Stimulated activated CD8-positive, alpha-beta memory T cell treated with anti-CD3 and anti-CD28 coated beads, Interleukin-2, amount 100 ng/mL, for 48 hours (primary cell): ENCODE measurements at regions not wholly inside any gene's neighbourhood (a gene's known extent, or its start where the extent isn't known, plus 50 kb on each side); places are given as distances from the start of the nearest gene placed in this dataset.

Experiments
- DNase-seq, 2 donors: peaks; one replicate each; pipeline ENCODE4 v3.0.0-alpha.2; 2020; ENCODE audit warnings: low read depth in 2 of 2

- no peak for DNase-seq
These were observed 262.9 kb upstream of the GATB start for GRCh38 chr4:152023674-152024073.

GRCh38 chr4:152022543-152022942 is 261.7 kb upstream of the GATB start:
- DNase-seq: no peak

- DNase-seq: no peak
These were observed 261.1 kb upstream of the GATB start for GRCh38 chr4:152021788-152022438.

GRCh38 chr4:152020073-152020472 is 259.3 kb upstream of the GATB start:
- no peak for DNase-seq

- DNase-seq: no peak
These were observed 255.5 kb upstream of the GATB start for GRCh38 chr4:152016303-152016620.

- no peak for DNase-seq
These were observed 254.9 kb upstream of the GATB start for GRCh38 chr4:152015597-152016302.

GRCh38 chr4:152014280-152014679 is 253.5 kb upstream of the GATB start:
- no peak for DNase-seq

GRCh38 chr4:152011469-152011868 is 250.7 kb upstream of the GATB start:
- DNase-seq: no peak

GRCh38 chr4:152010710-152011079 is 249.9 kb upstream of the GATB start:
- DNase-seq: no peak

GRCh38 chr4:152009983-152010709 is 249.3 kb upstream of the GATB start:
- DNase-seq: no peak

GRCh38 chr4:152009031-152009670 is 248.3 kb upstream of the GATB start:
- no peak for DNase-seq

- DNase-seq: no peak
These were observed 246.3 kb upstream of the GATB start for GRCh38 chr4:152007111-152007510.

- no peak for DNase-seq
These were observed 244.0 kb upstream of the GATB start for GRCh38 chr4:152004801-152005200.

GRCh38 chr4:152000518-152000917 is 239.7 kb upstream of the GATB start:
- no peak for DNase-seq

GRCh38 chr4:151998723-151999122 is 237.9 kb upstream of the GATB start:
- DNase-seq: no peak

- no peak for DNase-seq
These were observed 236.7 kb upstream of the GATB start for GRCh38 chr4:151997461-151997860.

- DNase-seq: no peak
These were observed 233.6 kb upstream of the GATB start for GRCh38 chr4:151994429-151994828.

GRCh38 chr4:151993521-151993920 is 232.7 kb upstream of the GATB start:
- no peak for DNase-seq

GRCh38 chr4:151992332-151993154 is 231.7 kb upstream of the GATB start:
- DNase-seq: no peak

GRCh38 chr4:151991884-151992167 is 231.0 kb upstream of the GATB start:
- no peak for DNase-seq

GRCh38 chr4:151991001-151991883 is 230.4 kb upstream of the GATB start:
- no peak for DNase-seq
